GM19372 (cell line): ENCODE measurements at regions not wholly inside any gene's neighbourhood (a gene's known extent, or its start where the extent isn't known, plus 50 kb on each side); places are given as distances from the start of the nearest gene placed in this dataset.

Source experiments
- ATAC-seq: cut with Tn5 transposase; IDR thresholded peaks from one replicate; pipeline ENCODE4 v1.9.1; 2021; ENCODE audit warnings: mild to moderate bottlenecking, low read depth, moderate library complexity; ENCODE audit not compliant: unreplicated experiment

DNA sequence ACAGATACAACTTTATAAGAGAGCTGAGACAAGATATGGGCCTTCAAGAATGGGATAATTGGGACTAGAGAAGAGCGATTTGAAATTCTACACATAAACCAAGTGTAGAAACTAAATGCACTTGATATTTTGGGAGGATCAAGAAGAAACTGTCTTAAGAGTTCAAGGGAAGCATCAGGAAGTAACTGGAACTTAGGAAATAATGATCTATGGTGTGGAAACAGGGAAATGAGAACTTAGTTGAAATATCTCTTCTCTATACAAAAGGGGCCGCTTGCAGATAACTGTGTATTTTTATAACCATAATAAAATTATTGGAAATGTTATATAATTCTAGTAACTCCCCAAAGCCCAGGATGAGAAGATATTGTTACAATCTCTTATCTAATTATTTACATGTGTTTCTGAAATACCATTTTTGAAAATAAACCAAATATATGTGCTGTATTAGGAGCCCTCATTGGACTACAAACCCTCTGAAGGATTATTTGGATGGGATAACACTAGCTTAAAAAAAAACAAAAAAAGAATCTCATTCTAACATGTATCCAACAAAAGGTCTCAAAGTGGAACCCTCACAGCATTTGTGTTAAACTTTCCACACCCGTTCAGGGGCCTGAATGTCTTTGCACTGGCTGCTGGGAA lies 84.7 kb upstream of the FLRT2 start:
- no peak for ATAC-seq

DNA sequence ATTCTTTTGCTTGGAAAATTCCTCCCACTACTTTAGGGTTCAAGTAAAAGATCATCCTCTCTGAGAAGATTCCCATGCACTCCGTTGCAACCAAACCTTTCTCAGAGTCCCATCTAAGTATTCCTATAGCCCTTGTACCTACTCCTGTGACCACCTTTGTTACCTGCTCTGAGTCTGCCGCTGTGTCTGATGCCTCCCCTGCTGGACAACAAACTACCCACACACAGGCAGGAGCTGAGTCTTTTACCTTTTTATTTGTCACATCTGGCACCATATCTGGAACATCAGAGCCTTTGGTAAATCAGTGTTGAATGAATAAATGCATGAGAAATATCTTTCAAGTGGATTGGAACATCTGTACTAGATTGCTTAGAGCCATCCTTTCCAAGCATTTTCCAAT lies 82.1 kb upstream of the FLRT2 start:
- ATAC-seq = no peak

DNA sequence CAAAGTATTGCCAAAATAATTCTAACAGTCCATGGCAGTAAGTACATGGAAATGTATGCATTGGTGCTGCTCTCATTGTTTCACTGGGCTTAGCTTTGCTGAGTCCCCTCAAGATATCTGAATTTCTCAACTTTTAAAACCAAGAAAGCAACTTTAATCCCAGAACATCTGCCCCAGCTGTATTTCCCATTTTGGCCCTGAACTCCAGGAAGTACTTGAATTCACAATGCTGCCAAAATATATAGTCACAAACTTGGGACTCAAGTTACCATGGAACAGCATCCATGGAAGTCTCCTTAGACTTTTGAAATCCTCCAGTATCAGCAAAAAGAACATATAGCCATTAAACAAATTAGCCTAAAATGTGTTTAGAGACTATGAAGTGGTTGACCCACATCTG lies 78.5 kb upstream of the FLRT2 start:
- no peak for ATAC-seq

DNA sequence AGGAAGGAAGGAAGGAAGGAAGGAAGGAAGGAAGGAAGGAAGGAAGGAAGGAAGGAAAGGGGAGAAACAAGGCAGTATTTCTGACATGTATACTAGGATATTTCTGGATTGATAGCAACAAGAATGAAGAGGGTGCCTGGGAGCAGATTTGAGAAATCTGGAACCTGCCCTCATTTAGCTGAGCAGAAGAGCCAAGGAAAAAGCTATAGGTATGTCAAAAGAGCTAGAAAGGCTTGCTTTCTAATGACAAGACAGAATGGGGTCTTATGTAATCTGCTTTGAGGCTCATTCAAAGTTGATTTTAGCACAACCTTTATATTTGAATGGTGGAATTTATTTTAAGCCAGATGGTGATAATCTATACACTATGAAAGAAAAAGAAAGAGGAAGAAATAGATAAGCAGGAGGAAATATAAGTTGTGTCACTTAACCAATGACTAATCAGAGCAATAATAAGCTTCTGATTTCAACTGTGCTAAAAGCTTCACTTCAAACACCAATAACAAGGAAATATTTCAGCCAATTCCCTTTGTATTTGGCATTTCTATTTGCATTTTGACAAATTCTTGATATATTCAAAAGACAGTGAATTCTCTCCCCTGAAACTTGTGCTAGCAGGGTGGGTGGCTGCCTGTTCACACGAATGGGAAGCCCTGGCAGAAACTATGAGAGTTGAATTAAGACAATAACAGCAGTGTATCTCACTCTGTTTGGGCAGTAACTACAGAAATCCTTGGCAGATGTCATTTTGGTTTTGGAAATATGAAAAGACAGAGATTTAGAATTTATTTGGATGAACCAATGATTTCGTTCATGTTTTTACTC lies 76.3 kb upstream of the FLRT2 start:
- ATAC-seq = no peak

DNA sequence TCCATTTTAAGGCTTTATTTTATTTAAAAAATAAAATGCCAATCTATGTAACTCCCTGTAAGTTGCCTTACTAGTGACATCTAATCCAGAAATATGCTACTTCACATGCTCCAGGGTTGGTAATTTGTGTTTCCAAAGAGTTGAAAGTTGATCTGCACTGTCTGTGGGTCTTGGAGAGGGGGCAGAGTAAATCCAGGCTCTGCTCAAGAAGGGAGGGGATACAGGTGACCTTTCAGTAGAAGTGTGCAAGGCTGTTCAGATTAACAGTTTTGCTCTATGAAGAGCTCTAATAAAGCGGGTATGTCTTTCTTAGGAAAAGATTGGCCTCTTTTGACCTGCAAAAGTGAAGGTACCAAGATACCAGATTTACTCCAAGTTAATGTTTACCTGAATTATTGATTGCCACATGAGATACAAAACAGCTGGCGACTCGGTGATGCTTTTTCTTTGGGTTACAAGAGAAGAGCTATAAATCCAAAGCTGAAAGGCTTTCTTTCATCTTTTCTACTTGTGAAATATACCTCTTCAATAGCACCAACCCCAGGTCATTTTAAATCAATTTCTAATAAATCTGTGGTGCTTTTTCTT lies 75.6 kb upstream of the FLRT2 start:
- ATAC-seq = no peak

DNA sequence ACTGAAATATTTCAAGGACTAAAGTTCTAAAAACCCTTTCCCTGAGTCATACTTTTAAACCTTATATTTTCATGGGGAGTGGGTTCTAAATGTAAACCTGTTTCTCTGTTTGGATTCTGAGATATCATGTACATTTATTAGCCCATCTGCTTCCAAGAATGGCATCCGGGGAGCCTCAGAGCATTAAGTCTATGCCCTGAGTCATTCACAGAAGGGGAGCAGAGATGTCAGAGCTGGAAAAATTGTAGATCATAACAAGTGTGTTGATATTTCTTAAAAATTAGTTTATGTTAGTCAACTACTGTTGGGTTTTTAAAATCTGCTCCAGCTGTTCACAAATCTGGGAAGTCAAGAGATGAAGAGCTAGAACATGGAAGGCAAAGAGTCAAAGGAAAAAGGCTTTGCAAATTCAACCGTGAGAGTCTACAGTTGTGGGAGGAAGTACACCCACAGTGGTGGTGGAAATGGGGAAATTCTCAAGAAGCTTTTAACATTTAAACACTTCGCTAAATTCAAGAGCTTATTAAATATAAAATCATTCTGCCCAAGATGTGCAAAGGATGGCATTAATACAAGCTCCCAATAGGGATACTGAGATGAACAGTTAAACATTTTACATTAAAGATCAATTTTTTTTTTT lies 70.5 kb upstream of the FLRT2 start:
- no peak for ATAC-seq

DNA sequence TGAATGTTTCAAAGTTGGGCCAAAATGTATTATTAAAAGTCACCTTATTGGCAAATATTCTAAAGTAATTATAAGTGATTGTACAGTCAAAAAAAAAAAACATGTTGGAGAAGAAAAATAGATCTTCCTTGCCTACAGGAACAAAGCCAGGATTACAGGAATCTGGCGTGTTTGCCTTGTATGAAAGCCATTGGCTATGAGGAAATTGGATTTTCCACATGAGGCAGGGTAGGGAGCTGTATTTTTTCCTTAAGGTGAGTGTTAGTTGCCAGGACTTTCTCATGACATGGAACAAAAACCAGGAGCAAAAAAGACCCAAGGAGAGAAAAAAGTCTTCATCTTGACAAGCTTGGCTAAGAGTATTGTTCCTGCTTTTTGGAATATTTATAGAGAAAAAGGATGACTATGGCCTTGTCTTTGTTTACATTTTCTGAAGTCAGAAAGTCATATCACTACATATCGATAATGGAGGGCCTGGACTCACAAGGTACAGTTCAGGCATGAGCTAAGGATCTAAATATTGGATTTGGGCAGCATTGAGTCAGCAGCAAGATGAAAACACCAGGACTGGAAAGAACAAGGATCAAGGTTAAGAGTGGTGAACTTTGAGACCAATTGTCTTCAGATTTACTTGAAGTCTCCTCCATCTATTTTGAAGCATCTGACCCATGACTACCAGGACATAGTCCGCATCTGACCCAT lies 68.4 kb upstream of the FLRT2 start:
- ATAC-seq = no peak

DNA sequence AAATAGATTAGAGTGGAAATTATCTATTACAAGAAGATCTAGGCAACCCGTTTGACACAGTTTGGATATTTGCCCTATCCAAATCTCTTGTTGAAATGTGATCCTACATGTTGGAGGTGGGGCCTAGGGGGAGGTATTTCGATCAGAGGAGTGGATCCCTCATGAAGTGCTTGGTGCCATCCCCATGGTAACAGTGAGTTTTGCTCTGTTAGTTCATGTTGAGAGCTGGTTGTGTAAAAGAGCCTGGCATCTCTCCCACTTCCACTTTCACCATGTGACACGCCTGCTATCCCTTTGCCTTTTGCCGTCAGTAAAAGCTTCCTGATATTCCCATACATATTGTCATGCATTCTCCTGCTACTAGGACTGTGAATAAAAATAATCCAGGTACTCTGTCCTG lies 66.4 kb upstream of the FLRT2 start:
- ATAC-seq = no peak

DNA sequence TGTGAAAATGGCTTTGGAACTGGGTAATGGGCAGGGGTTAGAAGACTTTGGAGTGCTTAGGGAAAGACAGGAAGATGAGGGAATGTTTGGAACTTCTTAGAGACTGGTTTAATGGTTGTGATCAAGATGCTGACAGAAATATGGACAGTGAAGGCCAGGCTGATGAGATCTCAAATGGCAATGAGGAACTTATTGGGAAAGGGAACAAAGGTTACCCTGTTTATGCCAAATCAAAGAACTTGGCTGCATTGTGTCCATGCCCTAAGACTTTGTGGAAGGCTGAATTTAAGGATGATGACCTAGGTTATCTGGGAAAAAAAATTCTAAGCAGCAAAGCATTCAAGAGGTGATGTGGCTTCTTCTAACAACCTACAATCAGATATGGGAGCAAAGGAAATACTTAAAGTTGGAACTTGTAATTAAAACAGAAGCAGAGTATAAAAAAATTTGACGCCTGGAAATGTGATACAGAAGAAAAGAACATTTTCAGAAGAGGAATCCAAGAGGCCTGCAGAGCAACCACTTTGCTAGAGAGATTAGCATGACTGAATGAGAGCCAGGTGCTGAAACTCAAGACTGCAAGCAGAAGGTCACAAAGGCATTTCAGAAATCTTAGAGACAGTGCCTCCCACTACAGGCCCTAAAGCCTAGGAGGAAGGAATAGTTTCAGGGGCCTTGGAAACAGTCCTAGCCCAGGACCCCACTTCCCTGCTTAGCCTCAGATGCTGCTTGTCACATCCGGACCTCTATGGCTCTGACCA lies 65.6 kb upstream of the FLRT2 start:
- ATAC-seq = no peak

DNA sequence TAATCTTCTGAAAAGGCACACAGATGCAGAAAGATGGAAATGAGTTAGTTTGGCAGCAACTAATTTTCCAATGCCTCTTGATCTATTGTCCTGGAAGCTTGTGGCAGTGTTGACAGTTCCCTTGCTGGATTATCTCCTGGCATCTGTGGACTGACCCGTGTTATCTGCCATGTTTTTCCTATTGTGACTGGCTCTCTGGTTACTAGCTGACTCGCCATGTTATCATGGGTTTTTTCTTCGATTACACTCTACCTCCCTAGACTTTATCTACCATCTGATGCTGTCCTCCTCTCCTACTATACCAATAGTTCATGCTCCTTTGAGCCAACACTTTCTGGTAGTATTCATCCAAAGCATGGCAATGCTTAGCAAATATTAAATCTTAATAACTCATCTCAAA lies 63.3 kb upstream of the FLRT2 start:
- ATAC-seq = no peak

DNA sequence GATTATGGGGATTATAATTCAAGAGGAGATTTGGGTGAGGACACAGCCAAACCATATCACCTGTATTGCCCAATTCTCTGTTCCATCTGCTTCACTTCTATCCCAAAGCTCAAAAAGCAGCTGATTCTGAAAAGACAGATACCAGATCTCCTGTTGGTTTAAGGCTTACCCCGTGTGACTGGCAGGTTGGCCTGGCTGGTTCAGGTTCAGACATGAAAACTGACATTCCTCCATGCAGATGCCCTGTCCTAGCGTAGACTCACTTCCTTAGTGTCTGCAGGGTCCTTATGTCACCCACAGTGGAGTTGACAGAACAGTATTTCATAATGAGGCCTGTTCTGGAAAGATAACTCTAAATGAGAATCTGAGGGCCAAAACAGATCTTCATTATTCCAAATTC lies 61.1 kb upstream of the FLRT2 start:
- no peak for ATAC-seq

DNA sequence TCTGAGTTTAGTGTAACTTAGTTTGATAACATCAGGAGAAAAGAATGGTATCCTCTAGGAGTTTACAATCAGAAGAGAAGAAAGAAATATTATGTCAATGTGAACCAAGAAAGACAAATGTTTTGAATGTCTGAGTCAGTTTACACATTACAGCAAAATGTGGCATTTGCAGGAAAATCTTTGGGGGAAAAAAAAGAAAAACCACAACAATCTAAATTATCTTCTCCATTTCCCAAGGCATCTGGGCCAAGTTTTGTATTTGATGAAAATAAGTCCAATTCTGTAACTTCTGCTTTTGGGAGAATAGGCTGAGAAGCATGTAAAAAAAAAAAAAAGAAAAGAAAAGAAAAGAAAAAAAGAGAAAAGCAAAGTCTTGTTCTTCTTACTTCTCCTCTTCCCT lies 58.8 kb upstream of the FLRT2 start:
- ATAC-seq = no peak

DNA sequence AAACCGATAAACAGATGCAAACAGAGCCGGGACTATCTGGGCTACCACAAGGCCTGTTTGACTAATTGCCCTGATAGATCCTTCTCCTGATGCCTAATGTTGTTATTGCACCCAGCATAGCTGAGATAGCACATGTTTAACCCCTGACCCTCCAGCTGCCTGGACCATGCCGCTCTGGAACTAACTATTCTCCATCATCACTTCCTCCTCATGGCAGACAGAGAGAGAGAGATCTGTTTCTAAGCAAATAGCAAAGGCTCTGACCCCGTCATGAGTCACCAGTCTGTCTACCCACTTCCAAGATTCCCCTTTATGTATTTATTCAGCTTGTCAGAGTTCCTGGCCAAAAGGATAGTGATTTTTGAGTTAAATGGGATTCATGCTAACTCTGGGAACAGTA lies 58.2 kb upstream of the FLRT2 start:
- no peak for ATAC-seq

DNA sequence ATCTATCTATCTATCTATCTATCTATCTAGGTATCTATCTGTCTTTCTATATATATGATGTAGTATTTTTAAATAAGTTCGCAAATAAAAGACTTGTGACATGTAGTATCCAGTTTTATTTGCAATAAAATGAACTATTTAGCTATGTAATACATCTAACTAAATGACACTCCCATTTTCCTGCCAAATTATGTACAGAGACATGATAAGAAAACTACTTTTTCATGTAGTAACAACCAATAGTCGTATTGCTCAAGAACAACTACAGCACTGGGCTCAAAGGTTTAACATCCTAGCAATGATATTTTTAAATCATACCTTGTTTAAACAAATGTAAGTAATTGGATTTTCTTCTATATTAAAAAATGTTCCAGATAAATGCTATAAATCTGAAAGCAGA lies 55.5 kb upstream of the FLRT2 start:
- ATAC-seq = no peak

DNA sequence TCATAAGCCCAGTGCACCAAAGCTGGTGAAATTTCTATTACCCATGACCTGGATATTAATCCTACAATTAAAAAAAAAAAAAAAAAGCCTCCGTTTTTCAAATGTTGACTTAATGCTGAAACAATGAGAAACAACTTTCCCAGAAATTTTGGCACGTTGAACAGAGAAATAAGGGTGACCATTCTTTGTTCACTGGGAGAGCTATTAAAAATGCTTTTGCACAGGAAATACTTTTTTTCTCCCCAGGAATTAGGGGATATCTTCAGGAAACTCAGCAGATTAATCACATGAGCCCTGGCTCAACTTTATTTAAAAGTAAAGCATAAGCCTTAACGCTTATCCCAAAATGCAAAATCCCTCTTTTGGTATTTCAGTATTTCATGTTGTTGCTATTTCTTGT lies 54.8 kb upstream of the FLRT2 start:
- ATAC-seq = no peak

DNA sequence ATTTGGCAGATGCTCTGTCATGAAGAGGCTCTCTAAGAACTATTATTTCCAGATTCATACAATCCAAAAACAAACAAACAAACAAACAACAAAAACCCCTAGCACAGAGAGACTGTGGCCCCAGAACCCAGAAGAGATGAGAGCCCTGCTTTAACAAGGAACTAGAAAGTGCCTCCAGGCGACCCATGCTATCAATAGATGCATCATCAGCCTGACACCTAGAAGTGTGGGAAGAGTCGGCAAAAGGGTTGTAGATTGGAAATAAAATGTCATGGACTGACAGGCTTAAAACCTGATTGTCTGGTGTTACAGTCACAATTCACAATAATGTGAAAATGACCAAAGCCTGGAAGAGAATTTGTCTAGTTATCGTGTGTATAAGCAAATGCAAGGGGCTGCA lies 50.6 kb upstream of the FLRT2 start:
- no peak for ATAC-seq

DNA sequence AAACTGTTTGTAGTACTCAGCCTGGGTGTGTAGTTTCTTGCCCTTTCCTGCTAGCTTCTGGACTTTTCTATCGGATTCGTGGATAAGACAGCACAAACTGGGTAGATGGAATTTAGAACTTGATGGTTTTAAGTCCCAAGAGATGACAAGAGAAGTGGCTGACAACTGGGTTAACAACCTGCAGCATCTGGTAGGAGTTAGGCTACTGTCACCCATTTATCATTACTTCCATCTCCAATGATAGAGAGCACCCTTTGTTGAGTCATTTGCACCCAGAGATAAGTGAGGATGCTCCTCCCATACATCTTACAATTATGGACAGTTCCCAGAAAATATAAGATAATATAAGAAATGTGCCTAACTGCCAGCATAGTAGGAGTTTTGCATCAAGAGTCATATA lies 50.2 kb upstream of the FLRT2 start:
- no peak for ATAC-seq
